Cardiac muscle cell (in vitro differentiated cells and primary cell): ENCODE measurements at regions not wholly inside any gene's neighbourhood (a gene's known extent, or its start where the extent isn't known, plus 50 kb on each side); places are given as distances from the start of the nearest gene placed in this dataset.
A peak's percentile ranks its signal among the peaks of the same experiment; 100 is the strongest.

ENCODE experiments used
- DNase-seq, 2 donors: peaks; one replicate each; pipeline versions ENCODE4 v3.0.0 to v3.0.0-alpha.2; 2010 to 2017; ENCODE audit warnings: low read depth in 1 of 2, low spot score in 1 of 2
- H3K27ac ChIP-seq: fragments of 200-600 bp; sonication (generic); 2 replicates; pipeline ENCODE4 v1.5.1; 2016
- H3K27me3 ChIP-seq: fragments of 200-600 bp; sonication (generic); 2 replicates; pipeline ENCODE4 v1.6.0; 2016; ENCODE audit warnings: control low read depth
- H3K36me3 ChIP-seq: fragments of 200-600 bp; sonication (generic); 2 replicates; pipeline ENCODE4 v1.5.1; 2016; ENCODE audit warnings: control low read depth
- H3K4me1 ChIP-seq: fragments of 200-600 bp; sonication (generic); 2 replicates; pipeline ENCODE4 v1.8.1; 2017; ENCODE audit warnings: low read depth, mild to moderate bottlenecking, mixed run types
- H3K4me3 ChIP-seq: fragments of 200-600 bp; sonication (generic); 2 replicates; pipeline ENCODE4 v1.5.1; 2016; ENCODE audit warnings: mild to moderate bottlenecking
- H3K9me3 ChIP-seq: fragments of 200-600 bp; sonication (generic); 2 replicates; pipeline ENCODE4 v1.5.1; 2017; ENCODE audit warnings: low read depth, mild to moderate bottlenecking, control low read depth
- CTCF ChIP-seq: IDR thresholded peaks from 2 replicates; pipeline ENCODE4 v1.5.1; 2012; ENCODE audit warnings: low read depth, mild to moderate bottlenecking, low read length

- Histone ChIP-seq H3K27ac (no peak overlapping the region), H3K36me3 (no peaks in the 10 kb centered on the region), H3K4me3 (no peak overlapping the region), H3K27me3 (no peaks in the 10 kb centered on the region), H3K4me1 (no peaks in the 10 kb centered on the region), H3K9me3 (no peaks in the 10 kb centered on the region)
- DNase-seq = no peak
- TF ChIP-seq CTCF = no peak
Observed at GRCh38 chr7:142463401-142463850, 205.6 kb upstream of the PRSS58 start.

- Histone ChIP-seq H3K27me3 (no peaks in the 10 kb centered on the region), H3K4me3 (no peak overlapping the region), H3K27ac (no peak overlapping the region), H3K36me3 (no peaks in the 10 kb centered on the region), H3K4me1 (no peaks in the 10 kb centered on the region), H3K9me3 (no peaks in the 10 kb centered on the region)
- DNase-seq = peak in 1 of 2 donors; percentile 61
- TF ChIP-seq CTCF = no peak
Observed at GRCh38 chr7:142461437-142461836, 203.6 kb upstream of the PRSS58 start.

GRCh38 chr7:142460402-142461117 is 202.7 kb upstream of the PRSS58 start:
- TF ChIP-seq CTCF = no peak
- no peak for DNase-seq
- no peak overlapping the region for H3K27ac ChIP-seq

GRCh38 chr7:142459551-142459963 is 201.7 kb upstream of the PRSS58 start:
- no peaks in the 10 kb centered on the region for H3K27me3 ChIP-seq
- H3K9me3 ChIP-seq = no peaks in the 10 kb centered on the region
- H3K4me3 ChIP-seq = no peak overlapping the region
- TF ChIP-seq CTCF = peak; percentile 78
- no peak overlapping the region for H3K27ac ChIP-seq
- H3K4me1 ChIP-seq = no peaks in the 10 kb centered on the region
- no peaks in the 10 kb centered on the region for H3K36me3 ChIP-seq
- peak; percentile 53 to 86 for DNase-seq

More at GRCh38 chr7:142460402-142461117, 202.7 kb upstream of the PRSS58 start:
- Histone ChIP-seq H3K36me3 (no peaks in the 10 kb centered on the region), H3K4me3 (no peak overlapping the region), H3K9me3 (no peaks in the 10 kb centered on the region), H3K4me1 (no peaks in the 10 kb centered on the region), H3K27me3 (no peaks in the 10 kb centered on the region)

GRCh38 chr7:142457146-142457703 is 199.4 kb upstream of the PRSS58 start:
- Histone ChIP-seq H3K27ac (no peak overlapping the region), H3K9me3 (no peaks in the 10 kb centered on the region), H3K4me1 (no peaks in the 10 kb centered on the region), H3K36me3 (no peaks in the 10 kb centered on the region), H3K4me3 (no peak overlapping the region), H3K27me3 (no peaks in the 10 kb centered on the region)
- DNase-seq = no peak
- no peak for TF ChIP-seq CTCF
